HG03442 (cell line): ENCODE measurements at regions not wholly inside any gene's neighbourhood (a gene's known extent, or its start where the extent isn't known, plus 50 kb on each side); places are given as distances from the start of the nearest gene placed in this dataset.
"Not testable (repeated sequence)": the region's sequence is repeated elsewhere in the genome, so short reads cannot be mapped to it uniquely, and the experiment has no call there.

Experiments used
- ATAC-seq: cut with Tn5 transposase; IDR thresholded peaks from one replicate; pipeline ENCODE4 v1.9.1; 2021; ENCODE audit warnings: mild to moderate bottlenecking, moderate library complexity; ENCODE audit not compliant: unreplicated experiment

GRCh38 chr13:83019986-83020385 is 862.3 kb downstream of the SLITRK1 start:
- ATAC-seq = no peak

GRCh38 chr13:83009987-83010386 is 872.3 kb downstream of the SLITRK1 start:
- no peak for ATAC-seq

GRCh38 chr13:83008212-83008929 is 873.9 kb downstream of the SLITRK1 start:
- ATAC-seq = no peak

- no peak for ATAC-seq
Observed at GRCh38 chr13:83007226-83007625, 875.0 kb downstream of the SLITRK1 start.

GRCh38 chr13:83003185-83003584 is 879.1 kb downstream of the SLITRK1 start:
- no peak for ATAC-seq

- ATAC-seq = no peak
Observed at GRCh38 chr13:82993417-82993816, 888.9 kb downstream of the SLITRK1 start.

- ATAC-seq = no peak
Observed at GRCh38 chr13:82976499-82976898, 905.8 kb downstream of the SLITRK1 start.

GRCh38 chr13:82963226-82964099 is 918.8 kb downstream of the SLITRK1 start:
- ATAC-seq = no peak

- no peak for ATAC-seq
Observed at GRCh38 chr13:82962397-82962796, 919.9 kb downstream of the SLITRK1 start.

GRCh38 chr13:82961757-82962156 is 920.5 kb downstream of the SLITRK1 start:
- no peak for ATAC-seq

- ATAC-seq = not testable (repeated sequence)
Observed at GRCh38 chr13:82952336-82952735, 929.9 kb downstream of the SLITRK1 start.

- no peak for ATAC-seq
Observed at GRCh38 chr13:82947683-82948082, 934.6 kb downstream of the SLITRK1 start.

GRCh38 chr13:82947191-82947621 is 935.1 kb downstream of the SLITRK1 start:
- ATAC-seq = no peak

- ATAC-seq = no peak
Observed at GRCh38 chr13:82938644-82939043, 943.6 kb downstream of the SLITRK1 start.

- no peak for ATAC-seq
Observed at GRCh38 chr13:82934000-82934399, 948.3 kb downstream of the SLITRK1 start.

GRCh38 chr13:82925114-82925513 is 957.2 kb downstream of the SLITRK1 start:
- ATAC-seq = no peak

GRCh38 chr13:82917984-82918383 is 964.3 kb downstream of the SLITRK1 start:
- ATAC-seq = no peak

- no peak for ATAC-seq
Observed at GRCh38 chr13:82912564-82912963, 969.7 kb downstream of the SLITRK1 start.

GRCh38 chr13:82905071-82905470 is 977.2 kb downstream of the SLITRK1 start:
- no peak for ATAC-seq

- no peak for ATAC-seq
Observed at GRCh38 chr13:82900453-82900852, 981.8 kb downstream of the SLITRK1 start.

GRCh38 chr13:82898586-82898985 is 983.7 kb downstream of the SLITRK1 start:
- no peak for ATAC-seq

GRCh38 chr13:82879921-82880320 is 1002.4 kb downstream of the SLITRK1 start:
- ATAC-seq = no peak
